Smooth muscle cell (in vitro differentiated cells): ENCODE measurements at regions not wholly inside any gene's neighbourhood (a gene's known extent, or its start where the extent isn't known, plus 50 kb on each side); places are given as distances from the start of the nearest gene placed in this dataset.

Experiments used
- DNase-seq: peaks from one replicate; lab custom pipeline; 2025; ENCODE audit not compliant: unreplicated experiment; lab: John Stamatoyannopoulos, UW
- H2AFZ ChIP-seq: fragments of 200-600 bp; sonication (generic); 2 replicates; pipeline ENCODE4 v1.6.0; 2016; ENCODE audit warnings: antibody characterized with exemption, low read depth, mild to moderate bottlenecking
- H3F3A ChIP-seq: fragments of 200-600 bp; sonication (generic); 2 replicates; pipeline ENCODE4 v1.6.0; 2017; ENCODE audit warnings: antibody characterized with exemption, low read depth
- H3K27ac ChIP-seq: fragments of 200-600 bp; sonication (generic); 2 replicates; pipeline ENCODE4 v1.5.1; 2016; ENCODE audit warnings: low read depth, mild to moderate bottlenecking
- H3K27me3 ChIP-seq: fragments of 200-600 bp; sonication (generic); 2 replicates; pipeline ENCODE4 v1.6.1; 2016; ENCODE audit warnings: low read depth, mild to moderate bottlenecking
- H3K36me3 ChIP-seq: fragments of 200-600 bp; sonication (generic); 2 replicates; pipeline ENCODE4 v1.5.1; 2016; ENCODE audit warnings: low read depth
- H3K4me1 ChIP-seq: fragments of 200-600 bp; sonication (generic); 2 replicates; pipeline ENCODE4 v1.5.1; 2016; ENCODE audit warnings: low read depth
- H3K4me2 ChIP-seq: fragments of 200-600 bp; sonication (generic); 2 replicates; pipeline ENCODE4 v1.6.0; 2016; ENCODE audit warnings: mild to moderate bottlenecking
- H3K4me3 ChIP-seq: fragments of 200-600 bp; sonication (generic); 2 replicates; pipeline ENCODE4 v1.5.1; 2016; ENCODE audit warnings: mild to moderate bottlenecking
- H3K79me2 ChIP-seq: fragments of 200-600 bp; sonication (generic); 2 replicates; pipeline ENCODE4 v1.6.0; 2016; ENCODE audit warnings: low read depth, mild to moderate bottlenecking
- H3K9ac ChIP-seq: fragments of 200-600 bp; sonication (generic); 2 replicates; pipeline ENCODE4 v1.6.0; 2016; ENCODE audit warnings: low read depth
- H3K9me3 ChIP-seq: fragments of 200-600 bp; sonication (generic); replicated peaks from 2 replicates; pipeline ENCODE4 v1.5.1; 2016; ENCODE audit warnings: low read depth
- H4K20me1 ChIP-seq: fragments of 200-600 bp; sonication (generic); 2 replicates; pipeline ENCODE4 v1.6.0; 2016; ENCODE audit warnings: low read depth
- CTCF ChIP-seq: fragments of 200-600 bp; sonication (generic); IDR thresholded peaks from 2 replicates; pipeline ENCODE4 v1.5.1; 2017; ENCODE audit warnings: borderline replicate concordance, mild to moderate bottlenecking, antibody characterized with exemption; ENCODE audit not compliant: insufficient read depth, poor library complexity, severe bottlenecking
- WGBS: methylation state at CpG from one replicate; pipeline ENCODE4 v1.1.7; 2016; ENCODE audit warnings: low lambda C conversion rate; 5-methylcytosine and 5-hydroxymethylcytosine counted together

- Histone ChIP-seq H3K79me2 (no peaks in the 10 kb centered on the region), H3K4me2 (no peak overlapping the region), H3K36me3 (no peaks in the 10 kb centered on the region), H3K27ac (peak overlapping the region; percentile 86), H3K4me3 (no peak overlapping the region), H3K9me3 (no peaks in the 10 kb centered on the region), H3K4me1 (peaks cover 30% of the 10 kb centered on the region), H3K9ac (no peak overlapping the region), H4K20me1 (no peaks in the 10 kb centered on the region), H2AFZ (no peak overlapping the region), H3K27me3 (no peaks in the 10 kb centered on the region), H3F3A (peaks cover 7% of the 10 kb centered on the region)
- no peak for TF ChIP-seq CTCF
- no peak for DNase-seq
- 88% methylated on average over 2 of the region's 2 CpGs for WGBS
Measured at GRCh38 chr5:139743804-139744203, 51.8 kb upstream of the PSD2 start.

- no peaks in the 10 kb centered on the region for H3K79me2 ChIP-seq
- H3K9me3 ChIP-seq, result no peaks in the 10 kb centered on the region
- peak overlapping the region; percentile 44 for H3K9ac ChIP-seq
- H3K4me1 ChIP-seq, result peaks cover 30% of the 10 kb centered on the region
- H3F3A ChIP-seq, result peaks cover 7% of the 10 kb centered on the region
- 39% methylated on average over 5 of the region's 12 CpGs for WGBS
- no peaks in the 10 kb centered on the region for H4K20me1 ChIP-seq
- no peaks in the 10 kb centered on the region for H3K36me3 ChIP-seq
- H3K27me3 ChIP-seq, result no peaks in the 10 kb centered on the region
- no peak overlapping the region for H2AFZ ChIP-seq
- DNase-seq, result peak; percentile 55
- TF ChIP-seq CTCF, result no peak
- H3K4me2 ChIP-seq, result peak overlapping the region; percentile 88
- H3K27ac ChIP-seq, result peak overlapping the region; percentile 86
- H3K4me3 ChIP-seq, result no peak overlapping the region
Measured at GRCh38 chr5:139744471-139745131, 51.0 kb upstream of the PSD2 start.

- Histone ChIP-seq H3K36me3 (no peaks in the 10 kb centered on the region), H3F3A (peaks cover 7% of the 10 kb centered on the region), H3K4me3 (no peak overlapping the region), H3K9ac (peak overlapping the region; percentile 44), H3K27ac (peak overlapping the region; percentile 86), H3K4me1 (peaks cover 30% of the 10 kb centered on the region), H3K4me2 (peak overlapping the region; percentile 88), H4K20me1 (no peaks in the 10 kb centered on the region), H3K79me2 (no peaks in the 10 kb centered on the region), H3K27me3 (no peaks in the 10 kb centered on the region), H2AFZ (no peak overlapping the region), H3K9me3 (no peaks in the 10 kb centered on the region)
- peak; percentile 87 for DNase-seq
- 5% methylated on average over 16 of the region's 17 CpGs for WGBS
- no peak for TF ChIP-seq CTCF
Measured at GRCh38 chr5:139745132-139745799, 50.3 kb upstream of the PSD2 start.
